HEK293T (cell line): ENCODE measurements at regions not wholly inside any gene's neighbourhood (a gene's known extent, or its start where the extent isn't known, plus 50 kb on each side); places are given as distances from the start of the nearest gene placed in this dataset.

Source experiments
- ELF4 ChIP-seq: fragments of 450-650 bp; IDR thresholded peaks from 2 replicates; pipeline ENCODE4 v1.6.1; 2017; ENCODE audit warnings: antibody characterized with exemption
- FOXK2 ChIP-seq: fragments of 450-650 bp; IDR thresholded peaks from 2 replicates; pipeline ENCODE4 v1.6.1; 2016; ENCODE audit warnings: mild to moderate bottlenecking
- FOXM1 ChIP-seq: fragments of 450-650 bp; IDR thresholded peaks from 2 replicates; pipeline ENCODE4 v1.6.1; 2017; ENCODE audit warnings: mild to moderate bottlenecking, borderline replicate concordance

GRCh38 chr7:131249483-131249882 is 78.2 kb upstream of the MKLN1 start:
- TF ChIP-seq ELF4 (no peak), FOXK2 (no peak), FOXM1 (no peak)
